ENCODE measurements at regions not wholly inside any gene's neighbourhood (a gene's known extent, or its start where the extent isn't known, plus 50 kb on each side); places are given as distances from the start of the nearest gene placed in this dataset.
A peak's percentile ranks its signal among the peaks of the same experiment; 100 is the strongest.

DNA sequence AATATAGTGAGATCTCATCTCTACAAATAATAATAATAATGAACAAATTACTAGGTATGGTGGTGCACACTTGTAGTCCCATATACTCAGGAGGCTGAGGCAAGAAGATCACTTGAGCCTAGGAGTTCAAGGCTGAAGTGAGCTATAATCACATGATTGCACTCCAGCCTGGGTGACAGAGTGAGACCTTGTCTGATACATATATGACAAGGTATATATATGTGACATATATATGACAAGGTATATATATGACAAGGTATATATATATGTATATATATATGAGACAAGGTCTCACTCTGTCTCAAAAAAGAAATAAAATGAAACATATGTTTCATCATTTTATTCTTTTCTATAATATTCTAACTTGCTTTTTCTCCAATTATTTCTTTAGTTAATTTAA lies 278.1 kb upstream of the TET2 start:
- DNase-seq (ENCODE audit: low read depth): no peak
- Histone ChIP-seq H3K36me3 (ENCODE audit: control insufficient read depth, insufficient read depth, low read length, severe bottlenecking) (no peaks in the 10 kb centered on the region), H3K4me3 (ENCODE audit: low read length) (no peak overlapping the region), H3K27me3 (replicated peaks; ENCODE audit: control insufficient read depth, insufficient read depth, low read length) (no peaks in the 10 kb centered on the region), H3K9ac (ENCODE audit: low read length) (no peak overlapping the region), H3K9me3 (ENCODE audit: control insufficient read depth, low read length) (no peaks in the 10 kb centered on the region), H3K4me1 (ENCODE audit: control insufficient read depth, insufficient read depth, low read length) (no peaks in the 10 kb centered on the region)

DNA sequence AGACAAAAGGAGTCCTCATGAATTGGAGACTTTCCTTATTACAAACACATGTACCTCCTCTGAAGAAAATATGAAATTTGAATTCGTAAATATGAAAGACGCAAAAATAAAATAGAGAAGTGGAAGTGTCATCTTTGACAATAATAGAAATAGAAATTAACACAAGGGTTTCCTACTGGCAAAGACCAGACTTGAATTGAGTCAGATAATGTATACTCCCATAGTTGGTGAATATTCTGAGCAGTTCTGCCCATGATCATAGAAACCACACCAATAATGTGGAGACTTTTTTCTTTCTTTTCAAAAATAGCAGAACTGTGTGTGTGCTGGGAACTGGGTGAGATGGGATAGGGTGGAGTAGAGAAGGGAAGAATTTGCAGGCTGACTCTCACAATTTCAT lies 277.7 kb upstream of the TET2 start:
- DNase-seq (ENCODE audit: low read depth): no peak
- no peak overlapping the region for H3K9ac ChIP-seq (ENCODE audit: low read length)
- H3K9me3 ChIP-seq (ENCODE audit: control insufficient read depth, low read length): no peaks in the 10 kb centered on the region
- no peak overlapping the region for H3K4me3 ChIP-seq (ENCODE audit: low read length)
- H3K4me1 ChIP-seq (ENCODE audit: control insufficient read depth, insufficient read depth, low read length): no peaks in the 10 kb centered on the region
- no peaks in the 10 kb centered on the region for H3K27me3 ChIP-seq (replicated peaks; ENCODE audit: control insufficient read depth, insufficient read depth, low read length)
- no peaks in the 10 kb centered on the region for H3K36me3 ChIP-seq (ENCODE audit: control insufficient read depth, insufficient read depth, low read length, severe bottlenecking)

DNA sequence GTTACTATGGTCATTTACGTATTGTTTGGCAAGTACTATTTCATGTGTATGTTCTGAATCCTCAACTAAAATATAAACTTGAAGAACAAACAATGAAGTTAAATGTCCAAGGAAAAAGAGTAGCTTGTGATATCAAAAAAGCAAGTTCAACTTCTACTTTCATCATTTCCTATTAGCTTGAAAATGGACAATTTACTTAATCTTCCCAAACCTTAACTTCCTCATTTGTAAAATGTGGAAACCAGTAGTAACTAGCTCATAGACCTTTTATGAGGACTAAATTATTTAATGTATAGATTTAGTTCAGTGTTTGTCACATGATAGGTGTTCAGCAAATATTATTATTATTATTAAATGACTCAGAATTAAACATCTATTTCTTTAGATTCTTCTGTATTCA lies 276.8 kb upstream of the TET2 start:
- Histone ChIP-seq H3K36me3 (ENCODE audit: control insufficient read depth, insufficient read depth, low read length, severe bottlenecking) (no peaks in the 10 kb centered on the region), H3K9me3 (ENCODE audit: control insufficient read depth, low read length) (no peaks in the 10 kb centered on the region), H3K4me1 (ENCODE audit: control insufficient read depth, insufficient read depth, low read length) (no peaks in the 10 kb centered on the region), H3K27me3 (replicated peaks; ENCODE audit: control insufficient read depth, insufficient read depth, low read length) (no peaks in the 10 kb centered on the region), H3K4me3 (ENCODE audit: low read length) (no peak overlapping the region), H3K9ac (ENCODE audit: low read length) (no peak overlapping the region)
- DNase-seq (ENCODE audit: low read depth): no peak

DNA sequence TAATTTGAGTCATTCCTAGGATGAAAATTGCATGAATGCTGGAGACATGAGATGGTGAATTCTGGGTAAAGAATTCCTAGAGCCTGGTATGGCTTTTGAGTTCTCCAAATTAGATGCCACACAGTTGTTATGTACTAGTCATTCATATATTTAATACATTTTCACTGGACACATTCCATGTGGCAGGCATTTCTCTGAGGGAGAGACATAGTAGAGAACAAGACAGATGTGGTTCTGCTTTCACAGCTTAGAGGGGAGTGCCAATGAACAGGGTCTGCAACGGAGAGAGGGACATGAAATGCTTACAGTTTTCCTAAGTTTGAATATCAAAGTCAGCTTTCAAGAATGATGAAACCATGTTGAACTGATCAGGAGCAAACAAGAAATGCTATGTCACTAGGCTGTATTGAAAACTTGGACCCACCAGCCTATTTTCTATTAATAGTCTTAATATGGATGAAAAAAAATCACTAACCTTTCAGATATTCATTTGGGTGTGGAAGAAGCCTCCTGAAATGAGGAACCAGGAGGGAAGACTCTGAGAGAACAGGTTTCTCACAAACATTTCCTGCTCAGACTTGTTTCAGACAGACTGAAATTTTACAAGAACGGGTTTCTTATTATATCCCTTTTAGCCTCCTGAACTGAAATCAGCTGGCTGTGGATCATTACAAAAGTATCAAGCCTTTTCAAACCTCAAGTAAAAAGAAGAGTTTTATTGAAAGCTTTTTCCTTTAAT lies 276.0 kb upstream of the TET2 start:
- Histone ChIP-seq H3K36me3 (ENCODE audit: control insufficient read depth, insufficient read depth, low read length, severe bottlenecking) (no peaks in the 10 kb centered on the region), H3K9ac (ENCODE audit: low read length) (no peak overlapping the region), H3K27me3 (replicated peaks; ENCODE audit: control insufficient read depth, insufficient read depth, low read length) (no peaks in the 10 kb centered on the region), H3K4me3 (ENCODE audit: low read length) (no peak overlapping the region), H3K9me3 (ENCODE audit: control insufficient read depth, low read length) (no peaks in the 10 kb centered on the region), H3K4me1 (ENCODE audit: control insufficient read depth, insufficient read depth, low read length) (no peaks in the 10 kb centered on the region)
- no peak for DNase-seq (ENCODE audit: low read depth)

DNA sequence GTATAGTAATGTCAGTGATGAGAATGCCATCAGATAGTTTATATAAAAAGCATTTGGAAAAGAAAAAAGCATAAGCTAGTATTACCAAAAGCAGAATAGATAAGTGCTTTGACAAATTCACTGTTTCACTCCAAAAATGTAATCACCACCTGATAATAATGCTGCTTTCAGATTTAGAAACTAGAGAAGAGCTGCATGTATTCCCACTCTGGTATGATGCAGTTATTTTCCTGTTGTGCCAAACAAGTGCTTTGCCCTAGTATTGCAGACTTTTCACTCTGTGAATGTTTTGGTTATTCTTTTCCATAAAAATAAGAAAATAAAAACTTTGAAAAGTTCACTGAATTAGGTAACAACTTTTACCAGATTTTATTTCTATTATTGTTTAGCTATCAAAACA lies 267.7 kb upstream of the TET2 start:
- no peak for DNase-seq (ENCODE audit: low read depth)
- Histone ChIP-seq H3K4me1 (ENCODE audit: control insufficient read depth, insufficient read depth, low read length) (no peaks in the 10 kb centered on the region), H3K36me3 (ENCODE audit: control insufficient read depth, insufficient read depth, low read length, severe bottlenecking) (no peaks in the 10 kb centered on the region), H3K9ac (ENCODE audit: low read length) (no peak overlapping the region), H3K4me3 (ENCODE audit: low read length) (no peak overlapping the region), H3K9me3 (ENCODE audit: control insufficient read depth, low read length) (no peaks in the 10 kb centered on the region), H3K27me3 (replicated peaks; ENCODE audit: control insufficient read depth, insufficient read depth, low read length) (no peaks in the 10 kb centered on the region)

DNA sequence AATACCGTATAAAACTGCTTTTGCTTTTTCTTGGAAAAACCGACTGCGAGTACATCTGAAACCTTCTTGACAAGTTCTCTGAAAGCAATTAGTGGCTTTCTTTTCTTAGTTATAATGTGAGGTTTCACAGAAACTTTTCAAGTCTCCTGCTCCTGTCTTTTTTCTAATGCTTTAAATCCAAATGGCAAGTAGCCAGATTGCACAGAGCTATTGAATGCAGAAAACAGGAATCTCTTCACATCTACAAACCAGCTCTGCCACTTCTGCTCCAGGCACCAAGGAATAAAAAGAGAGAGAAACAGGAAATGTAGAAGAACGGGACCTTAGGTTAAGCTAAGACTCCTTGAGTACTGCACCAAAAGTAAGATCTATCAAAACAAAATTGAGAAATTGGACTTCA lies 267.3 kb upstream of the TET2 start:
- Histone ChIP-seq H3K27me3 (replicated peaks; ENCODE audit: control insufficient read depth, insufficient read depth, low read length) (no peaks in the 10 kb centered on the region), H3K9me3 (ENCODE audit: control insufficient read depth, low read length) (no peaks in the 10 kb centered on the region), H3K9ac (ENCODE audit: low read length) (no peak overlapping the region), H3K36me3 (ENCODE audit: control insufficient read depth, insufficient read depth, low read length, severe bottlenecking) (no peaks in the 10 kb centered on the region), H3K4me3 (ENCODE audit: low read length) (no peak overlapping the region), H3K4me1 (ENCODE audit: control insufficient read depth, insufficient read depth, low read length) (no peaks in the 10 kb centered on the region)
- DNase-seq (ENCODE audit: low read depth): peak; percentile 25

DNA sequence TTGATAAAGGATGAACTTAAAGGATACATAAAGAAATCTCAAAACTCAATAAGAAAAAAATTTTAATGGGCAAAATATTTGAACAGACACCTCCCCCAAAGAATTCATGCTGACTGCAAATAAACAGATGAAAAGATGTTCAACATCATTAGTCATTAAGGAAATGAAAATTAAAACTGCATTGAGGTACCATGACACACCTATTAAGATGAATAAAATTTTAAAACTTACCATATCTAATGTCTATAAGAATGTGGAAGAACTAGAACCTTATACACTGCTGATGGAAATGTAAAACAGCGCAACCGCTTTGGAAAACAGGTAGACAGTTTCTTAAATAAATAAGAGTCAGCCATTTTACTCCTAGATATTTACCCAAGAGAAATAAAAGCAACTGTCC lies 266.8 kb upstream of the TET2 start:
- Histone ChIP-seq H3K9me3 (ENCODE audit: control insufficient read depth, low read length) (no peaks in the 10 kb centered on the region), H3K4me1 (ENCODE audit: control insufficient read depth, insufficient read depth, low read length) (no peaks in the 10 kb centered on the region), H3K4me3 (ENCODE audit: low read length) (no peak overlapping the region), H3K36me3 (ENCODE audit: control insufficient read depth, insufficient read depth, low read length, severe bottlenecking) (no peaks in the 10 kb centered on the region), H3K9ac (ENCODE audit: low read length) (no peak overlapping the region), H3K27me3 (replicated peaks; ENCODE audit: control insufficient read depth, insufficient read depth, low read length) (no peaks in the 10 kb centered on the region)
- no peak for DNase-seq (ENCODE audit: low read depth)

DNA sequence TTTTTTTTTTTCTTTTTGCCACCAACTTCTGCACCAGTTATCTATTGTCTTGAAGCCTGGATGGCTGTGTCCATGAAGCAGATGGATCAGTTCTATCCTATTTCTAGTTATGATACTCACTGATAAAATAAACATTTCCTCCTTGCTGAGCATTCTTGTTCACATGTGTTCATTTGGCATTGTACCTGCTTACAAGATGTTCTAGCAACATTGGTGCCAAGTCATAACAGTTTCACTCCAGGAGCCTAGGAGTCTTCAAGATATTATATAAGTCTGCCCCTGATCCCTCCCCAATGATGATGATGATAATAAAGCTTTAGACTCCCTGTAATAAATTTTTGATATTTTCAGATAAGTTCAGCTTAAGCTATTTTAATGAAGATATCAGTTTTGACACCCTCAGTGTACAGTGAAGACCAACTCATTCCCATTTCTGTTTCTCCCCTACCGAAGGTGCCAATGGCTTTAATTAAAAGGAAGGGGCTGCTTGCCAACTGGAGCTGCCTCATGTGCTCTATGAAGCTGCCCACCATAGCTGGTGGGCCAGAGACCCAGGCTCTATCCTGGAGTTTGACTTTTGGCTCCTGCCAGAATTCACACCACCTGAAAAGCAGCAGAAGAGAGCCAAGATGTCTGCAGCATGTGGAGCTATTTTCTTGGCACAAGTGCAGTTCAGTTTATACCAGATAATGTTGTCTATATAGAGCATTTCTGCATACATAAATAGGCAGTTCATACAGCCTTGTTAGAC lies 265.4 kb upstream of the TET2 start:
- H3K27me3 ChIP-seq (replicated peaks; ENCODE audit: control insufficient read depth, insufficient read depth, low read length): no peaks in the 10 kb centered on the region
- no peaks in the 10 kb centered on the region for H3K9me3 ChIP-seq (ENCODE audit: control insufficient read depth, low read length)
- no peak for DNase-seq (ENCODE audit: low read depth)
- no peak overlapping the region for H3K9ac ChIP-seq (ENCODE audit: low read length)
- no peaks in the 10 kb centered on the region for H3K36me3 ChIP-seq (ENCODE audit: control insufficient read depth, insufficient read depth, low read length, severe bottlenecking)
- H3K4me1 ChIP-seq (ENCODE audit: control insufficient read depth, insufficient read depth, low read length): no peaks in the 10 kb centered on the region
- no peak overlapping the region for H3K4me3 ChIP-seq (ENCODE audit: low read length)

DNA sequence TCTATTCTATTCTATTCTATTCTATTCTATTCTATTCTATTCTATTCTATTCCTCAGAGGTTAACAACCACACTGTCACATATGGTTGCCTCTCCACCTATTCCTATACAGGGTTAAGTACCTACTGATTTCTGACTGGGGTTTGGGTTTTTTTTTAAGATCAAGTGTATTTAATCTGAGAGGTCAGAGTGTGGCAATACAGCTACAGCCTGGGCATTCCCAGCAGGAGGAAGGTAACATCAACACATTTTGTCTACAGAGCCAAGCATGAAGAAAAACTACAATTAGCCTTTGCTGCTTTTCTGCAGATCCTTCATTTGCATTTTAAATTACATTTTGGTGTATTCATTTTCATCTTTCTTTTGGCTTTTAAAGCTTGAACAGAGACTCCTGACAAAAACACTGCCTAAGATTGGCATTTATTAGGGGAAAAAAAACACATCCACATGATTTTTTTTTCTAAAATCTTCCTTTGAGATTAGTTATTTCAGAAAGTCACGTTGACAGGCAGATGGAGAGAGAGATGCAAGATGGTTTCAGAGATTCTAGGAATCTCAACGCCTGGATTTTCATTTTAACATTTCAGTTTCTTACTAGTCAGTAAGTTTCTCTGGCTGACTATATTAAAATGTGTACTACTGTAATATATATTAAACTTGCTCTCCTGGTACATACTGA lies 255.9 kb upstream of the TET2 start:
- no peaks in the 10 kb centered on the region for H3K36me3 ChIP-seq (ENCODE audit: control insufficient read depth, insufficient read depth, low read length, severe bottlenecking)

DNA sequence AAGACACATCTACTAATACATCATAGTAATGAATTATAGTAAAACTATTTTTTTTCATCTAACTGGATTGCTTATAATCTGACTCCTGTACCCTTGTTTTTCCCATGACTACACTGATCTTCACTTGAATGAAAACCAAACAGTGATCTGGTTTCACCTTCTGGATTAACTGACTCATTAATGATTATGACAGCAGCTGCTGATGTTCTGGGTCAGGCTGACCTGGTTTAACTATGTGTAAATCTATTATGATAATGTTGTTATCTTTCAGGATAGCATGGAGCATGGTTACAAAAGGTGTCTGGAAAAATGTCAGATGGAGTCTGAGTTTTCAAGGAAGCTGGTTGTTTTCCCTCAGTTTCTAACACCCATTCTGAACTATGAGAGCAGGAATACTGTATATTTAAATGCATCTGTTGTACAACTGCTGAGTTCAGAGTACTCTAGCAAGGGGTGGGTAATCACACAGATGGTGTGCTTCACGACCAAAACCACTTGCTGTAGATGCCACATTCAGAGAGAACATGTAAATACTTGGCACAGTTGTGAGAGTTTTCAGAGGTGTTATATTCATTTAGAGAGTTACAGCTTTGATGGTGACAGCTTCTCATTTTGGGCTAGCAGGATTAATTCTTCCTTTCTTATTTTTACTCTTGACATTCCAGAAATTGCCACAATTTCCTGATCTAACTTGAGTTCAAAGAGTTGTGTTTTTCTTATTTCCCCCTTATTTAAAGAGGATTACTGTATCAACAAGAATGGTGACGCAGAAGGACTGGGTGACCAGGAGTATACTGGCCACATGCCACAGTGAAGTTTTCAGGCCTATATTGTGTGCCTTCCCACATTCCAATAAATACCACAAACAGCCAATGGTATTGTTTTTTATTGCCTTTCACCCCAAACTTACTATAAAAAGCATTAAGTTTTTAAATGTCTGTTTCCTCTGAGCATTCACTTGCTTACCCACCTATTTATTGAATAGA lies 249.7 kb upstream of the TET2 start:
- no peaks in the 10 kb centered on the region for H3K27me3 ChIP-seq (replicated peaks; ENCODE audit: control insufficient read depth, insufficient read depth, low read length)
- no peaks in the 10 kb centered on the region for H3K36me3 ChIP-seq (ENCODE audit: control insufficient read depth, insufficient read depth, low read length, severe bottlenecking)
- no peak for DNase-seq (ENCODE audit: low read depth)
- no peak overlapping the region for H3K4me3 ChIP-seq (ENCODE audit: low read length)
- no peak overlapping the region for H3K9ac ChIP-seq (ENCODE audit: low read length)
- no peaks in the 10 kb centered on the region for H3K4me1 ChIP-seq (ENCODE audit: control insufficient read depth, insufficient read depth, low read length)
- no peaks in the 10 kb centered on the region for H3K9me3 ChIP-seq (ENCODE audit: control insufficient read depth, low read length)

More for the DNA sequence above, 255.9 kb upstream of the TET2 start:
- no peak for DNase-seq (ENCODE audit: low read depth)
- Histone ChIP-seq H3K4me3 (ENCODE audit: low read length) (no peak overlapping the region), H3K9ac (ENCODE audit: low read length) (no peak overlapping the region), H3K27me3 (replicated peaks; ENCODE audit: control insufficient read depth, insufficient read depth, low read length) (no peaks in the 10 kb centered on the region), H3K9me3 (ENCODE audit: control insufficient read depth, low read length) (no peaks in the 10 kb centered on the region), H3K4me1 (ENCODE audit: control insufficient read depth, insufficient read depth, low read length) (no peaks in the 10 kb centered on the region)

Data from adipocyte (in vitro differentiated cells).